ENCODE measurements at regions not wholly inside any gene's neighbourhood (a gene's known extent, or its start where the extent isn't known, plus 50 kb on each side); places are given as distances from the start of the nearest gene placed in this dataset.

GRCh38 chr10:125333769-125334168 is 173.4 kb upstream of the CTBP2 start:
- FAIRE-seq (no peak), DNase-seq (ENCODE audit: low read depth, low spot score) (no peak)
- Histone ChIP-seq H3K9ac (ENCODE audit: control insufficient read depth, extremely low read depth, insufficient read depth, low read length) (no peak overlapping the region), H2AFZ (ENCODE audit: control insufficient read depth, low read length) (no peak overlapping the region), H4K20me1 (ENCODE audit: control insufficient read depth, extremely low read depth, insufficient read depth, low read length) (no peaks in the 10 kb centered on the region), H3K79me2 (ENCODE audit: control insufficient read depth, insufficient read depth, low read length) (no peaks in the 10 kb centered on the region), H3K27me3 (ENCODE audit: control insufficient read depth, extremely low read depth, insufficient read depth, low read length) (peaks cover 3% of the 10 kb centered on the region), H3K4me1 (ENCODE audit: control insufficient read depth, extremely low read depth, insufficient read depth, low read length) (no peaks in the 10 kb centered on the region), H3K9me3 (ENCODE audit: control insufficient read depth, low read depth, low read length) (no peaks in the 10 kb centered on the region), H3K4me2 (ENCODE audit: control insufficient read depth, extremely low read depth, insufficient read depth, low read depth, low read length) (no peak overlapping the region), H3K9me1 (ENCODE audit: control insufficient read depth, extremely low read depth, insufficient read depth, low read length) (no peaks in the 10 kb centered on the region), H3K27ac (ENCODE audit: control insufficient read depth, insufficient read depth, low read length) (no peak overlapping the region), H3K4me3 (ENCODE audit: control insufficient read depth in 2 of 3, extremely low read depth in 1 of 3, insufficient read depth in 2 of 3, low read depth in 1 of 3, low read length in 3 of 3) (no peak overlapping the region), H3K36me3 (ENCODE audit: control insufficient read depth in 2 of 2, extremely low read depth in 1 of 2, insufficient read depth in 2 of 2, low read length in 2 of 2) (no peaks in the 10 kb centered on the region)
- dilution Hi-C loops (cut with MboI; ENCODE audit: extremely low pct_ligation_motif_present, low sequenced_read_pairs), result no loop called here
- TF ChIP-seq, protein P1, sequence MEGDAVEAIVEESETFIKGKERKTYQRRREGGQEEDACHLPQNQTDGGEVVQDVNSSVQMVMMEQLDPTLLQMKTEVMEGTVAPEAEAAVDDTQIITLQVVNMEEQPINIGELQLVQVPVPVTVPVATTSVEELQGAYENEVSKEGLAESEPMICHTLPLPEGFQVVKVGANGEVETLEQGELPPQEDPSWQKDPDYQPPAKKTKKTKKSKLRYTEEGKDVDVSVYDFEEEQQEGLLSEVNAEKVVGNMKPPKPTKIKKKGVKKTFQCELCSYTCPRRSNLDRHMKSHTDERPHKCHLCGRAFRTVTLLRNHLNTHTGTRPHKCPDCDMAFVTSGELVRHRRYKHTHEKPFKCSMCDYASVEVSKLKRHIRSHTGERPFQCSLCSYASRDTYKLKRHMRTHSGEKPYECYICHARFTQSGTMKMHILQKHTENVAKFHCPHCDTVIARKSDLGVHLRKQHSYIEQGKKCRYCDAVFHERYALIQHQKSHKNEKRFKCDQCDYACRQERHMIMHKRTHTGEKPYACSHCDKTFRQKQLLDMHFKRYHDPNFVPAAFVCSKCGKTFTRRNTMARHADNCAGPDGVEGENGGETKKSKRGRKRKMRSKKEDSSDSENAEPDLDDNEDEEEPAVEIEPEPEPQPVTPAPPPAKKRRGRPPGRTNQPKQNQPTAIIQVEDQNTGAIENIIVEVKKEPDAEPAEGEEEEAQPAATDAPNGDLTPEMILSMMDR (optimal IDR thresholded peaks at IDR 0.05 in 1 of 3, IDR thresholded peaks at IDR 0.05 in 1 of 3, conservative IDR thresholded peaks at IDR 0.05 in 1 of 3; ENCODE audit: extremely low read depth in 1 of 3, insufficient read depth in 2 of 3, low read length in 3 of 3), result no peak
- TF ChIP-seq EZH2 (IDR thresholded peaks at IDR 0.05; ENCODE audit: low read length), result no peak

DNA sequence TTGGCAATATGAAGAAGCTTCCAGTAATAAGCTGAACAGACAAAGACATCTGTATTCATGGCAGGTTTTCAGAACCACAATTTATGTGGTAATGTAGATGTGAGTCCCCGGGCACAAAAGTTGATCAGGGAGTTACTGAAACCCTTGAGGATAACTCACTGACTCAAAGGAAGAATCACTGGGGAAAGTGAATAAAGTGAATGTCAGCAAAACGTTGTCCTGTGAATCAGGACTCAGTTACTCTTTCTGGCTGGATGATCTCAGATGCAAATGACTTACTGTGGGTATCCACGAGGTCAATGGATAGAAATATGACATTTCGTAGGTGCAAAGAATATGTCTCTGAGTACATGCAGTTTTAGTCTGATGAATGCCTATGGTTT is 172.8 kb upstream of the CTBP2 start:
- no peak overlapping the region for H2AFZ ChIP-seq (ENCODE audit: control insufficient read depth, low read length)
- no peak for DNase-seq (ENCODE audit: low read depth, low spot score)
- H3K27me3 ChIP-seq (ENCODE audit: control insufficient read depth, extremely low read depth, insufficient read depth, low read length), result peaks cover 3% of the 10 kb centered on the region
- no peak overlapping the region for H3K4me3 ChIP-seq (ENCODE audit: control insufficient read depth in 2 of 3, extremely low read depth in 1 of 3, insufficient read depth in 2 of 3, low read depth in 1 of 3, low read length in 3 of 3)
- no peak overlapping the region for H3K4me2 ChIP-seq (ENCODE audit: control insufficient read depth, extremely low read depth, insufficient read depth, low read depth, low read length)
- H3K9me3 ChIP-seq (ENCODE audit: control insufficient read depth, low read depth, low read length), result no peaks in the 10 kb centered on the region
- no peaks in the 10 kb centered on the region for H3K36me3 ChIP-seq (ENCODE audit: control insufficient read depth in 2 of 2, extremely low read depth in 1 of 2, insufficient read depth in 2 of 2, low read length in 2 of 2)
- H3K9ac ChIP-seq (ENCODE audit: control insufficient read depth, extremely low read depth, insufficient read depth, low read length), result no peak overlapping the region
- H3K79me2 ChIP-seq (ENCODE audit: control insufficient read depth, insufficient read depth, low read length), result no peaks in the 10 kb centered on the region
- FAIRE-seq, result no peak
- H4K20me1 ChIP-seq (ENCODE audit: control insufficient read depth, extremely low read depth, insufficient read depth, low read length), result no peaks in the 10 kb centered on the region
- no peaks in the 10 kb centered on the region for H3K9me1 ChIP-seq (ENCODE audit: control insufficient read depth, extremely low read depth, insufficient read depth, low read length)
- TF ChIP-seq, protein P1 (optimal IDR thresholded peaks at IDR 0.05 in 1 of 3, IDR thresholded peaks at IDR 0.05 in 1 of 3, conservative IDR thresholded peaks at IDR 0.05 in 1 of 3; ENCODE audit: extremely low read depth in 1 of 3, insufficient read depth in 2 of 3, low read length in 3 of 3), result no peak
- TF ChIP-seq EZH2 (IDR thresholded peaks at IDR 0.05; ENCODE audit: low read length), result no peak
- H3K27ac ChIP-seq (ENCODE audit: control insufficient read depth, insufficient read depth, low read length), result no peak overlapping the region
- dilution Hi-C loops (cut with MboI; ENCODE audit: extremely low pct_ligation_motif_present, low sequenced_read_pairs), result no loop called here
- no peaks in the 10 kb centered on the region for H3K4me1 ChIP-seq (ENCODE audit: control insufficient read depth, extremely low read depth, insufficient read depth, low read length)

Data from keratinocyte (primary cell).